ENCODE measurements at regions not wholly inside any gene's neighbourhood (a gene's known extent, or its start where the extent isn't known, plus 50 kb on each side); places are given as distances from the start of the nearest gene placed in this dataset.

DNA sequence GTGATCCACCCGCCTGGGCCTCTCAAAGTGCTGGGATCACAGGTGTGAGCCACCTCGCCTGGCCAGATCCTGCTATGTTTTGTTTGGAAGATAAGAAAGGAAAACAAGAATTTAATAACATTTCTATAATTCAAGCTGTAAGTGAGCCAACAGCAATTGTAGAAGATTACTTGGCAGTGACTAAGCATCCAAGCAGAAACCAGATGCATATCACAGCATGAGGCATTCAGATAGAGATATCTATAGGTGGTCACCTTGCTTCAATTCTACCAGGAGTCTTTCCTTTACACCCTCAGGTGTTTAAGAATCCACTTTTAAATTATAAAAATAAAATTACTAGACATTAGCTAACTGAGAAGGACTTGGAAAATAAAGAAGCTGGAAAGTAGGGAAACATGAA is 83.9 kb upstream of the ATF7IP start:
- POLR2A ChIA-PET, result no interaction called here
- no peak for DNase-seq (ENCODE audit: low read depth)
- no peaks in the 10 kb centered on the region for H3K27me3 ChIP-seq (ENCODE audit: control insufficient read depth, insufficient read depth, low read length)
- no peaks in the 10 kb centered on the region for H3K36me3 ChIP-seq (ENCODE audit: control insufficient read depth, insufficient read depth, low read length)
- H3K4me3 ChIP-seq (ENCODE audit: low read depth, low read length), result no peak overlapping the region
- CTCF ChIA-PET, result no interaction called here
- TF ChIP-seq, protein P1, sequence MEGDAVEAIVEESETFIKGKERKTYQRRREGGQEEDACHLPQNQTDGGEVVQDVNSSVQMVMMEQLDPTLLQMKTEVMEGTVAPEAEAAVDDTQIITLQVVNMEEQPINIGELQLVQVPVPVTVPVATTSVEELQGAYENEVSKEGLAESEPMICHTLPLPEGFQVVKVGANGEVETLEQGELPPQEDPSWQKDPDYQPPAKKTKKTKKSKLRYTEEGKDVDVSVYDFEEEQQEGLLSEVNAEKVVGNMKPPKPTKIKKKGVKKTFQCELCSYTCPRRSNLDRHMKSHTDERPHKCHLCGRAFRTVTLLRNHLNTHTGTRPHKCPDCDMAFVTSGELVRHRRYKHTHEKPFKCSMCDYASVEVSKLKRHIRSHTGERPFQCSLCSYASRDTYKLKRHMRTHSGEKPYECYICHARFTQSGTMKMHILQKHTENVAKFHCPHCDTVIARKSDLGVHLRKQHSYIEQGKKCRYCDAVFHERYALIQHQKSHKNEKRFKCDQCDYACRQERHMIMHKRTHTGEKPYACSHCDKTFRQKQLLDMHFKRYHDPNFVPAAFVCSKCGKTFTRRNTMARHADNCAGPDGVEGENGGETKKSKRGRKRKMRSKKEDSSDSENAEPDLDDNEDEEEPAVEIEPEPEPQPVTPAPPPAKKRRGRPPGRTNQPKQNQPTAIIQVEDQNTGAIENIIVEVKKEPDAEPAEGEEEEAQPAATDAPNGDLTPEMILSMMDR (IDR thresholded peaks at IDR 0.05; ENCODE audit: insufficient read depth, low read depth, low read length), result no peak

DNA sequence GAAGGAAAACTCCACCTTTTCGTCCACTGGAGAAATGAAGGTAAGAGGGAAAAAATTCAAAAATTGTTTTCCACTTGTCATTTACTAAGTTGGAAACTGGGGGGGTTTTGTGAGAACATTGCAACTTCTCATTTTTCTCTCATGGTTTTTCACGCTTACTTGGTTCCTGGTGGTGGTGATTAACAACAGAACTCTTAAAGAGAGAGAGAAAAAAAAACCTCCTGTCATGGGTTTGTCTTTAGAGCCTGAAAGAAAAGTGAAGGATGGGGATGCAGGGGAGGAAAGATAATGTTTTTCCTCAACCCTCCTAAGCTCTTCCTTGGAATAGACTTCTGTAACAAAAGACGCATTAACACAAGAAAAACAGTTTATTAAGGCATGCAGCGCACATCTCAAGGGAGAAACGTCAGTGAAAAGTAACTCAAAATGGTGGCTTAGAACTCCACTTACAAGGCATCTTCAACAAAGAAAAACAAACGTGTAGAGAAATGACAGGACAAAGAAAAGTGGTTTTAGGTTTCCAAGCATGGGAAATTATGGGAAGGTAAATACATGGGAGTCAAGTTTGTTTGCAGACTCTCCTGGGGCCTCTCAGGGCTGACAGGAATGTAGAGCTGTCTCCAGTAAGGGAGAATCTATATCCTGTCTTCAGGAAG is 81.9 kb upstream of the ATF7IP start:
- H3K27me3 ChIP-seq (ENCODE audit: control insufficient read depth, insufficient read depth, low read length), result no peaks in the 10 kb centered on the region
- ChIA-PET CTCF (interaction anchor here (1.1 kb wide), 1 partner anchor 9 kb away, joined by 3 read pairs; no protein-coding TSS in a partner anchor), POLR2A (no interaction called here)
- TF ChIP-seq, protein P1 (IDR thresholded peaks at IDR 0.05; ENCODE audit: insufficient read depth, low read depth, low read length), result no peak
- DNase-seq (ENCODE audit: low read depth), result no peak
- no peak overlapping the region for H3K4me3 ChIP-seq (ENCODE audit: low read depth, low read length)
- no peaks in the 10 kb centered on the region for H3K36me3 ChIP-seq (ENCODE audit: control insufficient read depth, insufficient read depth, low read length)

DNA sequence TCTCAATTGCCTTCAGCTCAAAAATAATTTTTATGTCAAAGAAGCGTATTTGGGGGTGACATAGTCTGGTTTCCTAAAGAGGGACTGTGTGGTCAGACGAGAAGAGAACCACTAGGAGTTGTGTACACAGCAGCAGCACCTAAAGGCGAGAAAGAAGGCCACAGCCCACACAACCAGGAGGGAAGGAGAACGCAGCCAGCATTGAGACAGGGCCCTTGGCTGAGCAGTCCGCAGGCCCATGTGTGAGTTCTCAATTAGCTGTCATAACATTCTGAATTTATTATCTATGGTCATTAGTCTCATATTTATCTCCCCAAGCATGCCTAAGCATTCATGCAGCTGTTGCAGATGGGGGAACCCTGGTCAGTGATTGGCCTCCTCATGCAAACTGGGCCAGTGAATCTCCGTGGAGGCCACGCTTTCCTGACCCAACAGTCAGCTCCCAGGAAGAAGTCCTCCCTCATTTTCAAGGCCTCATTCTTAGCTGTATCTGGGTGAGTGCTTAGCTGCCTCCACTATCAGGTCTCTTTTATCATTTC is 81.2 kb upstream of the ATF7IP start:
- TF ChIP-seq, protein P1 (IDR thresholded peaks at IDR 0.05; ENCODE audit: insufficient read depth, low read depth, low read length), result no peak
- H3K4me3 ChIP-seq (ENCODE audit: low read depth, low read length), result no peak overlapping the region
- H3K27me3 ChIP-seq (ENCODE audit: control insufficient read depth, insufficient read depth, low read length), result no peaks in the 10 kb centered on the region
- no peaks in the 10 kb centered on the region for H3K36me3 ChIP-seq (ENCODE audit: control insufficient read depth, insufficient read depth, low read length)
- ChIA-PET CTCF (interaction anchor here (1.1 kb wide), 1 partner anchor 9 kb away, joined by 3 read pairs; no protein-coding TSS in a partner anchor), POLR2A (no interaction called here)
- DNase-seq (ENCODE audit: low read depth), result no peak

DNA sequence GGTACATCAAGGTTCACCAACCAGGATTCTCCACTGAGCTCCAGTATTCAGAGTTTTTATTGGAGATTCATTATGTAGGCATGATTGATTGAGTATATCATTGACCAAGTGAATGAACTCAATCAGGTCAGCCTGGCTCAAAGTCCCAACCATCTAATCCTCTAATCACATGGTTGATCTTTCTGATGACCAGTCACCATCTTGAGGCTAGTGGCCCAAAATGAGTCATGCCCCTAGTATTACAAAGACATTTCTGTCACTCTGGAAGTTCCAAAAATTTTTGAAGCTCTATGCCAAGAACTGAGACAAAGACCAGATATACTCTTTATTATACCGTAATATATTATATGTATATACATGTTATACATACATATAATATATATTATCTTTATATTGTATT is 75.9 kb upstream of the ATF7IP start:
- no peaks in the 10 kb centered on the region for H3K27me3 ChIP-seq (ENCODE audit: control insufficient read depth, insufficient read depth, low read length)
- no peak overlapping the region for H3K4me3 ChIP-seq (ENCODE audit: low read depth, low read length)
- no peak for DNase-seq (ENCODE audit: low read depth)
- POLR2A ChIA-PET, result no interaction called here
- no peaks in the 10 kb centered on the region for H3K36me3 ChIP-seq (ENCODE audit: control insufficient read depth, insufficient read depth, low read length)
- CTCF ChIA-PET, result no interaction called here
- TF ChIP-seq, protein P1 (IDR thresholded peaks at IDR 0.05; ENCODE audit: insufficient read depth, low read depth, low read length), result no peak

DNA sequence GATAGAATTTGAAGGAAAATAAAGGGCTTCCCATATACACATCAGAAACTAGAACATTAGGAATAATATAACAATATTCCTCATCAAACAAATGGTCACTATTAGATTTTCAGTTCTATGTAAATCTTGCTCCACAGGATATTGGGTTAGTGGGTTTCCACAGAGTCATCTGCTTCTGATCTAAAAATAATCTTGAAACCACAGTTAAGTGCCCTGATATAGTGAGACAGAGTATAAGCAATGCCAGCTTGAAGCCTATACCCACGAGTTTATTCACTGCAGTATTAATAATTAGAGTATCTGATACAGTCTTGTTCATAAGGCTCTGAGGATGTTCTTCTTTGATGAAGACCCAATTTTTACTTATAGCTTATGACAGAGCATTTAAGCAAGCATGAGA is 74.5 kb upstream of the ATF7IP start:
- CTCF ChIA-PET, result interaction anchor here (1.1 kb wide), 1 partner anchor 17 kb away, joined by 3 read pairs; no protein-coding TSS in a partner anchor

More for the DNA sequence above, 74.5 kb upstream of the ATF7IP start:
- DNase-seq (ENCODE audit: low read depth), result no peak
- Histone ChIP-seq H3K4me3 (ENCODE audit: low read depth, low read length) (no peak overlapping the region), H3K36me3 (ENCODE audit: control insufficient read depth, insufficient read depth, low read length) (no peaks in the 10 kb centered on the region), H3K27me3 (ENCODE audit: control insufficient read depth, insufficient read depth, low read length) (no peaks in the 10 kb centered on the region)
- TF ChIP-seq, protein P1 (IDR thresholded peaks at IDR 0.05; ENCODE audit: insufficient read depth, low read depth, low read length), result no peak
- POLR2A ChIA-PET, result no interaction called here

Measured in BJ (cell line).